ENCODE measurements at regions not wholly inside any gene's neighbourhood (a gene's known extent, or its start where the extent isn't known, plus 50 kb on each side); places are given as distances from the start of the nearest gene placed in this dataset.

DNA sequence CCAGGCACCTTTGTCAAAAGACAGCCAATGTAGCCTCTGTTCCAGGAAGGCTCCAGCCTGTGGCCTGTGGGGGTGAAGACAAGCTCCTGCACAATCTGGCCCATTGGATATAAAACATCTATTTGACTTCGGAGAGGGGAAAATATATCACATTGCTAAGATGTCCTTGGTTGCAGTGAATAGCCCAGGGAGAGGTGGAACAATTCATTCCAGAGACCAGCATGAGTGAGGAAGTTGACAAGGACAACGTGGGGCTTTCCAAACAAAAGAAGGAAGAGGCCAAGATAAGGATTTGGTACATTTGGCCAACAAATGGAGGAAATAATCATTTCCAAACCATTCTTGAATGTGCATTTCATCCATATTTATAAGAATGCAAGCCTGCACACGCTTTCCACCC is 187.0 kb downstream of the ETS2 start:
- TF ChIP-seq, protein P1, sequence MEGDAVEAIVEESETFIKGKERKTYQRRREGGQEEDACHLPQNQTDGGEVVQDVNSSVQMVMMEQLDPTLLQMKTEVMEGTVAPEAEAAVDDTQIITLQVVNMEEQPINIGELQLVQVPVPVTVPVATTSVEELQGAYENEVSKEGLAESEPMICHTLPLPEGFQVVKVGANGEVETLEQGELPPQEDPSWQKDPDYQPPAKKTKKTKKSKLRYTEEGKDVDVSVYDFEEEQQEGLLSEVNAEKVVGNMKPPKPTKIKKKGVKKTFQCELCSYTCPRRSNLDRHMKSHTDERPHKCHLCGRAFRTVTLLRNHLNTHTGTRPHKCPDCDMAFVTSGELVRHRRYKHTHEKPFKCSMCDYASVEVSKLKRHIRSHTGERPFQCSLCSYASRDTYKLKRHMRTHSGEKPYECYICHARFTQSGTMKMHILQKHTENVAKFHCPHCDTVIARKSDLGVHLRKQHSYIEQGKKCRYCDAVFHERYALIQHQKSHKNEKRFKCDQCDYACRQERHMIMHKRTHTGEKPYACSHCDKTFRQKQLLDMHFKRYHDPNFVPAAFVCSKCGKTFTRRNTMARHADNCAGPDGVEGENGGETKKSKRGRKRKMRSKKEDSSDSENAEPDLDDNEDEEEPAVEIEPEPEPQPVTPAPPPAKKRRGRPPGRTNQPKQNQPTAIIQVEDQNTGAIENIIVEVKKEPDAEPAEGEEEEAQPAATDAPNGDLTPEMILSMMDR (IDR thresholded peaks at IDR 0.05; ENCODE audit: low read depth, low read length, missing control alignments), result no peak
- no peak for DNase-seq (ENCODE audit: low read depth)
- H3K4me3 ChIP-seq (ENCODE audit: low read depth, low read length), result no peak overlapping the region

DNA sequence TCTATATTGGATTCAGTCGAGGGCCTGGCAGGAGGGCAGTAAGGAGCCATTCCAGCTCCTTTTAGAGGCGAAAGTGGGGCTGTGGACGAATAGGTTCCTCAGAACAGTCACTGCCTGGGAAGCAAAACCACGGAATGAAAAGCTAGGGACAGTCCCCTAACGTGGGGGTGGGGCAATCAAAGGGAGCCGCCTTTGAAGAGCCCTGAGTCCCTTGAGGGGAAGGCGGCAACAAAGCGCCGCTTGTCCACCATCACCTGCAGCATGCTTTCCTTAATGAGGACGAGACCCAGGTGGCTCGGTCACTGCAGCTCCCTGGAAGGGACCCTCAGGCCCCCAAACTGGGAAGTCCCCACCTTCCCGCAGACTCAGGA is 184.7 kb downstream of the ETS2 start:
- DNase-seq (ENCODE audit: low read depth), result no peak
- no peak overlapping the region for H3K4me3 ChIP-seq (ENCODE audit: low read depth, low read length)

DNA sequence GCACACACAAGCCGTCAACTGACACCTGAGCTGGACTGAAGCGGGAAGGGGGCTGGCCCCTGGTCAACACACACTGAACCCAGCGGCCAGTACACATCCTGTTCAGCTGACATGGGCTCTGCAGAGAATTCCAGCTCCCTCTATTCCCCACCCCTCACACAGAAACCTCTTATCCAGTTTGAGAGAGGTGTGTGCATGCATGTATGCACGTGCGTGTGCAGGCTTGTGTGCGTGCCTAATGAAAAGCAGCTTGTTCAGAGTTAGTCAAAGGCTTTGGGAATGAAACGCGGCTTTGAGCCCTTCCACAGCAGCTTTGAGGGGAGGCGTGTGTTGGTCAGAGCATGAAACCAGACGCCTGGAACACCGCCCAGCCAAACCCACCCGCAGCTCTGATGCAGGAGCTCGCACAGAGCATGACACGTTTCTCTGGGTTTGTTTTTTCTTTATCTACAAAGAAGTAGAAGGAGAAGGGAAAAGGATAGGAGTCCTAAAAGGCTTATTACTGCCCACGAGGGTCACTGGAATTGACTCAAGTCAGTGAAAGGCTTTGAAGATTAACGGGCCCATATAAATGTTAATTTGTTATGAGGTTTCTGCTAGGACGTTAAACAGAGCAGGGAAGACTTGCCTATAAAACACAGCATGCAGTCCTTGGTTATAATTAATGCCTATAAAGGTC is 184.2 kb downstream of the ETS2 start:
- H3K4me3 ChIP-seq (ENCODE audit: low read depth, low read length), result no peak overlapping the region
- TF ChIP-seq, protein P1 (IDR thresholded peaks at IDR 0.05; ENCODE audit: low read depth, low read length, missing control alignments), result no peak
- DNase-seq (ENCODE audit: low read depth), result no peak

More for the DNA sequence above, 184.7 kb downstream of the ETS2 start:
- TF ChIP-seq, protein P1 (IDR thresholded peaks at IDR 0.05; ENCODE audit: low read depth, low read length, missing control alignments), result no peak

DNA sequence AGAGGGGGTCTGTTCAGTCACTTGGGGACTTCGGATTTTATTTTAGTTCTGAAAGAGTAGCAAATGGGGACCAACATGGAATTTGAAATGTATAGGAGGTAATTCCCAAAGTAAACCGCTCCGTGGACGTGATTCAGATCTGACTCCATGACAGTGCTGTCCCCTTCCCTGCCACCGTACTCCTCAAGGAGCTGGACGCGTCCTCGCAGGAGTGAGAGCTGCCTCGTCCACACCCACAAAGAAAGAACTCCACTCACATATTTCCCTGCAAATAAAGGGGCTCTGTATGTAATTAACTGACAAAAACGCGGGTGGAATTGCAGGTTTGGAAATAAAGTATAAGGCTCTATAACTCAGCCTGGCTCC is 183.6 kb downstream of the ETS2 start:
- DNase-seq (ENCODE audit: low read depth), result no peak
- TF ChIP-seq, protein P1 (IDR thresholded peaks at IDR 0.05; ENCODE audit: low read depth, low read length, missing control alignments), result no peak
- no peak overlapping the region for H3K4me3 ChIP-seq (ENCODE audit: low read depth, low read length)

DNA sequence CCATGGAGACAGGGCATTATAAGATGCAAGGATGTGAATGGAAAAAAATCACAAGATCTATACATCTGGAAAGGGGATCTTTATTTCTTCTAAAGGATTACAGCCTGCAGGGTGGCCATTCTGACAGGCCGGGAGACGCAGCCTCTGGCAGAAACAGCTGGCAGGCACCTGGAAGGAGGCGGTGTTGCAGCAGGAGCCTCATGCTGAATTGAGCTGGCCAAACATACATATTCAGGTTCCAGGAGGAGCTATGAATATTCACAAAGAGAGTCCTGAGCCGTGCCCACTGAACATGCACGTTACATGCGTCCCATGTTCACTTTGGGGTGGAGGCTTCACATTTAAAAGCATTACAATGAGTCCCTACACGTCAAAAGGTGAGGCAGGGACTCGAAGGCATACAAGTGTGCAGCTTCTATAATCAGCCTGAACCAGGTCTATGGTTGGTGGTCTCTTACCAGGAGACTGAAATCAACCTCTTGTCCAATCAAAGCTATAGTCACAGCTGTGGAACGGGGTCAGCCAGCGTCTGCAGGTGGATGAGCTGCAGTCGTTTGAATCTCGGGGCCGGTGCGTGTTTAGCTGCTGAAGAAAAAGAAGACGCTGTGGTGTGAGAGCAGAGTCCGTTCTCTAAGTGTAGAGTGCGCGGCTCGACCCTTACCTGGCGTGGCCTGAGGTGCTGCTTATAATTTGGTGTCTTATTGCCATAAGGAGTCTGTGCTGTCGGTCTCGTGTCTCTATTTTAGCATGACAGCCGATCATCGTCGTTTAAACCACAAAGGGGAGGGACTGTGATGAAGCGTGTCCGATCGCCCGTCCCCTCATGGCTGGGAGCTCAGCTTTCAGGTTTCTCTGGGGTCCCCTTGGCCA is 183.0 kb downstream of the ETS2 start:
- H3K4me3 ChIP-seq (ENCODE audit: low read depth, low read length), result no peak overlapping the region
- no peak for DNase-seq (ENCODE audit: low read depth)
- TF ChIP-seq, protein P1 (IDR thresholded peaks at IDR 0.05; ENCODE audit: low read depth, low read length, missing control alignments), result no peak

DNA sequence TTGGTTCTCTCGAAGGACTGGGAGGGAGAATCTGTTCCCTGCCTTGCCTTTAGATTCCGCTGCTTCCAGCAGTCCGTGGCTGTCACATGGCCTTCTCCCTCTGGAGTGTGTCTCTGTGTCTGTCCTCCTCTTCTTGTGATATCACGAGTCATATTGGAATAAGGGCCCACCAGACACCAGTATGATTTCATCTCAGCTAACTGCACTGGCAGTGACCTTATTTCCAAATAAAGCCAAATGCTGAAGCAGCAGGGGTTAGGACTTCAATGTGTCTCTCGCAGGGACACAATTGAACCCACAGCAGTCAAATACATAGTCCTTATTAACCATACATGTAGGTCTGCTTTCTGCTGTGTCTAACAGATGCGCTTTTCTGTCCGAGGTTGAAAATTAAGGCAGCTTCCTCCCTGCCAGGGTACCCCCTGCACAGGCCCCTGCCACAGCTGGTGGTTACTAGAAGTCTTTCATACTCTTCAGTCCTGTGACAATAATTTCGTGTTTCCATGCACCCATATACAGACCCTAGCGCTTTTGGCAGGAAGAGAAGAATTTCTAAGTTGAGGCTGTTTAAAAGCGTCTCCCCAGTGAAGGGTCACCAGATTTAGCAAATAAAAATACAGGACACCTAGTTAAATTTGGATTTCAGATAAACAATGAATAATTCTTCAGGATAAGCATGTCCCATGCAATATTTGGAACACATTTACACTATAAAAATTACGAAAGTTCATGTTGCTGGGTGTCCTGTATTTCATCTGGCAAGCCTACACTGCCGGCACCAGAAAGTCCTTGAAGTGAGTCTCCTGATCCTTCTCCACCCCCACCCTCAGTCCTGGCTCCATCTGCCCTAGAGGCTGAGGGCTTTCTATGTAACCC is 182.1 kb downstream of the ETS2 start:
- TF ChIP-seq, protein P1 (IDR thresholded peaks at IDR 0.05; ENCODE audit: low read depth, low read length, missing control alignments), result no peak
- DNase-seq (ENCODE audit: low read depth), result no peak
- no peak overlapping the region for H3K4me3 ChIP-seq (ENCODE audit: low read depth, low read length)
